ENCODE measurements at regions not wholly inside any gene's neighbourhood (a gene's known extent, or its start where the extent isn't known, plus 50 kb on each side); places are given as distances from the start of the nearest gene placed in this dataset.

- TF ChIP-seq BHLHE40 (IDR thresholded peaks at IDR 0.05; ENCODE audit: borderline replicate concordance), result no peak
- no peak for TF ChIP-seq ARNT (IDR thresholded peaks at IDR 0.05)
- TF ChIP-seq FOXA1 (IDR thresholded peaks at IDR 0.05), result no peak
- no peak for TF ChIP-seq FOXM1 (IDR thresholded peaks at IDR 0.05; ENCODE audit: borderline replicate concordance)
- no peak for TF ChIP-seq SP1 (IDR thresholded peaks at IDR 0.05)
- TF ChIP-seq FOXK2 (IDR thresholded peaks at IDR 0.05), result no peak
- TF ChIP-seq TARDBP (IDR thresholded peaks at IDR 0.05), result no peak
- no peak for TF ChIP-seq ELF4 (IDR thresholded peaks at IDR 0.05)
- TF ChIP-seq NFRKB (IDR thresholded peaks at IDR 0.05), result no peak
- no peak for TF ChIP-seq CTBP1 (IDR thresholded peaks at IDR 0.05; ENCODE audit: borderline replicate concordance)
- no peak for TF ChIP-seq LEF1 (IDR thresholded peaks at IDR 0.05; ENCODE audit: borderline replicate concordance)
These were observed 74.9 kb upstream of the PRPS1L1 start for GRCh38 chr7:18102576-18102975.
